ENCODE measurements at regions not wholly inside any gene's neighbourhood (a gene's known extent, or its start where the extent isn't known, plus 50 kb on each side); places are given as distances from the start of the nearest gene placed in this dataset.

- Histone ChIP-seq H3K79me2 (ENCODE audit: low read length) (no peaks in the 10 kb centered on the region), H3K9me3 (replicated peaks; ENCODE audit: insufficient read depth, low read length) (no peaks in the 10 kb centered on the region), H3K4me2 (ENCODE audit: low read depth, low read length) (no peak overlapping the region), H3F3A (ENCODE audit: insufficient read depth, low read length) (no peaks in the 10 kb centered on the region; the same call in 1 of the 2 replicates), H3K9ac (ENCODE audit: low read length) (no peak overlapping the region), H3K9me2 (replicated peaks; ENCODE audit: insufficient read depth, low read length) (no peaks in the 10 kb centered on the region), H3K27me3 (replicated peaks; ENCODE audit: insufficient read depth, low read length) (no peaks in the 10 kb centered on the region), H3K4me3 (ENCODE audit: low read length) (no peak overlapping the region), H3K27ac (ENCODE audit: low read length) (no peak overlapping the region), H3K4me1 (ENCODE audit: low read length) (peaks cover 27% of the 10 kb centered on the region), H4K20me1 (ENCODE audit: insufficient read depth, low read length) (no peaks in the 10 kb centered on the region), H2AFZ (ENCODE audit: low read length) (no peak overlapping the region), H3K36me3 (replicated peaks; ENCODE audit: insufficient read depth, low read length) (no peaks in the 10 kb centered on the region)
- no peak for DNase-seq
- TF ChIP-seq EZH2 (optimal IDR thresholded peaks at IDR 0.05; ENCODE audit: low read depth, low read length) (no peak), EZH2phosphoT487 (IDR thresholded peaks at IDR 0.05; ENCODE audit: low read length) (no peak), CTCF (IDR thresholded peaks at IDR 0.05; ENCODE audit: low read length) (no peak)
Measured at GRCh38 chr15:56815247-56815646, 81.9 kb upstream of the ZNF280D start.

GRCh38 chr15:56814429-56814828, 81.1 kb upstream of the ZNF280D start:
- no peaks in the 10 kb centered on the region for H3K27me3 ChIP-seq (replicated peaks; ENCODE audit: insufficient read depth, low read length)
- H3K4me3 ChIP-seq (ENCODE audit: low read length): no peak overlapping the region
- H3K9ac ChIP-seq (ENCODE audit: low read length): no peak overlapping the region
- no peaks in the 10 kb centered on the region; the same call in 1 of the 2 replicates for H3F3A ChIP-seq (ENCODE audit: insufficient read depth, low read length)
- no peak for DNase-seq
- H3K79me2 ChIP-seq (ENCODE audit: low read length): no peaks in the 10 kb centered on the region
- H2AFZ ChIP-seq (ENCODE audit: low read length): no peak overlapping the region
- H3K4me2 ChIP-seq (ENCODE audit: low read depth, low read length): no peak overlapping the region
- no peaks in the 10 kb centered on the region for H3K9me2 ChIP-seq (replicated peaks; ENCODE audit: insufficient read depth, low read length)
- no peaks in the 10 kb centered on the region for H4K20me1 ChIP-seq (ENCODE audit: insufficient read depth, low read length)
- H3K4me1 ChIP-seq (ENCODE audit: low read length): peaks cover 27% of the 10 kb centered on the region
- H3K27ac ChIP-seq (ENCODE audit: low read length): no peak overlapping the region
- TF ChIP-seq CTCF (IDR thresholded peaks at IDR 0.05; ENCODE audit: low read length): no peak
- no peak for TF ChIP-seq EZH2 (optimal IDR thresholded peaks at IDR 0.05; ENCODE audit: low read depth, low read length)
- no peak for TF ChIP-seq EZH2phosphoT487 (IDR thresholded peaks at IDR 0.05; ENCODE audit: low read length)
- H3K36me3 ChIP-seq (replicated peaks; ENCODE audit: insufficient read depth, low read length): no peaks in the 10 kb centered on the region
- H3K9me3 ChIP-seq (replicated peaks; ENCODE audit: insufficient read depth, low read length): no peaks in the 10 kb centered on the region

GRCh38 chr15:56813995-56814394, 80.7 kb upstream of the ZNF280D start:
- H3K27ac ChIP-seq (ENCODE audit: low read length): no peak overlapping the region
- no peak overlapping the region for H2AFZ ChIP-seq (ENCODE audit: low read length)
- no peaks in the 10 kb centered on the region for H3K9me2 ChIP-seq (replicated peaks; ENCODE audit: insufficient read depth, low read length)
- no peaks in the 10 kb centered on the region; the same call in 1 of the 2 replicates for H3F3A ChIP-seq (ENCODE audit: insufficient read depth, low read length)
- no peak overlapping the region for H3K4me3 ChIP-seq (ENCODE audit: low read length)
- no peaks in the 10 kb centered on the region for H3K79me2 ChIP-seq (ENCODE audit: low read length)
- H3K27me3 ChIP-seq (replicated peaks; ENCODE audit: insufficient read depth, low read length): no peaks in the 10 kb centered on the region
- H3K9me3 ChIP-seq (replicated peaks; ENCODE audit: insufficient read depth, low read length): no peaks in the 10 kb centered on the region
- H3K9ac ChIP-seq (ENCODE audit: low read length): no peak overlapping the region
- DNase-seq: no peak
- no peak overlapping the region for H3K4me2 ChIP-seq (ENCODE audit: low read depth, low read length)
- no peaks in the 10 kb centered on the region for H3K36me3 ChIP-seq (replicated peaks; ENCODE audit: insufficient read depth, low read length)
- H4K20me1 ChIP-seq (ENCODE audit: insufficient read depth, low read length): no peaks in the 10 kb centered on the region
- TF ChIP-seq EZH2 (optimal IDR thresholded peaks at IDR 0.05; ENCODE audit: low read depth, low read length) (no peak), CTCF (IDR thresholded peaks at IDR 0.05; ENCODE audit: low read length) (no peak), EZH2phosphoT487 (IDR thresholded peaks at IDR 0.05; ENCODE audit: low read length) (no peak)
- peaks cover 27% of the 10 kb centered on the region for H3K4me1 ChIP-seq (ENCODE audit: low read length)
